ENCODE measurements at regions not wholly inside any gene's neighbourhood (a gene's known extent, or its start where the extent isn't known, plus 50 kb on each side); places are given as distances from the start of the nearest gene placed in this dataset.
"Not testable (repeated sequence)": the region's sequence is repeated elsewhere in the genome, so short reads cannot be mapped to it uniquely, and the experiment has no call there.

GRCh38 chr2:158866082-158866481 lies 71.0 kb downstream of the DAPL1 start:
- ATAC-seq, DNase-seq: not testable (repeated sequence)

GRCh38 chr2:158867531-158868191 lies 72.5 kb downstream of the DAPL1 start:
- not testable (repeated sequence) for ATAC-seq, DNase-seq

- ATAC-seq, DNase-seq: not testable (repeated sequence)
Measured at GRCh38 chr2:158868386-158868785, 73.3 kb downstream of the DAPL1 start.

- not testable (repeated sequence) for ATAC-seq, DNase-seq
Measured at GRCh38 chr2:158869122-158869521, 74.0 kb downstream of the DAPL1 start.

- not testable (repeated sequence) for ATAC-seq, DNase-seq
Measured at GRCh38 chr2:158869609-158870008, 74.5 kb downstream of the DAPL1 start.

GRCh38 chr2:158878003-158878402 lies 82.9 kb downstream of the DAPL1 start:
- no peak for ATAC-seq

GRCh38 chr2:158879229-158879903 lies 84.2 kb downstream of the DAPL1 start:
- no peak for DNase-seq
- ATAC-seq = no peak

More at GRCh38 chr2:158878003-158878402, 82.9 kb downstream of the DAPL1 start:
- DNase-seq = no peak

- no peak for DNase-seq
- no peak for ATAC-seq
Measured at GRCh38 chr2:158882297-158882696, 86.1 kb upstream of the TANC1 start.

- not testable (repeated sequence) for ATAC-seq, DNase-seq
Measured at GRCh38 chr2:158884552-158884951, 83.9 kb upstream of the TANC1 start.

- DNase-seq = peak; percentile 42
- ATAC-seq = not testable (repeated sequence)
Measured at GRCh38 chr2:158885018-158885678, 83.3 kb upstream of the TANC1 start.

GRCh38 chr2:158885679-158886050 lies 82.8 kb upstream of the TANC1 start:
- not testable (repeated sequence) for DNase-seq, ATAC-seq

- DNase-seq (no peak), ATAC-seq (no peak)
Measured at GRCh38 chr2:158889135-158889853, 79.1 kb upstream of the TANC1 start.

GRCh38 chr2:158890296-158890905 lies 78.0 kb upstream of the TANC1 start:
- ATAC-seq (no peak), DNase-seq (no peak)

- DNase-seq = no peak
- peak; percentile 32 for ATAC-seq
Measured at GRCh38 chr2:158893026-158893425, 75.4 kb upstream of the TANC1 start.

- DNase-seq = no peak
- peak; percentile 19 for ATAC-seq
Measured at GRCh38 chr2:158893474-158893873, 75.0 kb upstream of the TANC1 start.

GRCh38 chr2:158894078-158894477 lies 74.4 kb upstream of the TANC1 start:
- no peak for DNase-seq
- no peak for ATAC-seq

- DNase-seq (no peak), ATAC-seq (no peak)
Measured at GRCh38 chr2:158894572-158894971, 73.9 kb upstream of the TANC1 start.

- ATAC-seq (no peak), DNase-seq (no peak)
Measured at GRCh38 chr2:158900345-158900744, 68.1 kb upstream of the TANC1 start.

GRCh38 chr2:158902005-158902398 lies 66.4 kb upstream of the TANC1 start:
- DNase-seq (no peak), ATAC-seq (no peak)

GRCh38 chr2:158903711-158904405 lies 64.6 kb upstream of the TANC1 start:
- ATAC-seq (no peak), DNase-seq (no peak)

- no peak for DNase-seq
- no peak for ATAC-seq
Measured at GRCh38 chr2:158904627-158905177, 63.7 kb upstream of the TANC1 start.

All from stimulated activated naive CD8-positive, alpha-beta T cell treated with anti-CD3 and anti-CD28 coated beads, Interleukin-15, Interleukin-2, amounts not matched to agents 100 U/mL and 50 U/mL, for 24 hours (primary cell).